ENCODE measurements at regions not wholly inside any gene's neighbourhood (a gene's known extent, or its start where the extent isn't known, plus 50 kb on each side); places are given as distances from the start of the nearest gene placed in this dataset.

GRCh38 chr2:105617631-105618350 is 126.9 kb upstream of the NCK2 start:
- Histone ChIP-seq H2BK12ac (ENCODE audit: low read length) (no peak overlapping the region), H3K14ac (ENCODE audit: low read length) (no peak overlapping the region), H3K4me1 (ENCODE audit: control insufficient read depth in 1 of 2, insufficient read depth in 2 of 2, low read length in 2 of 2) (no peaks in the 10 kb centered on the region), H3K9ac (ENCODE audit: low read length) (no peak overlapping the region), H4K12ac (ENCODE audit: low read depth, low read length) (no peak overlapping the region), H3K79me2 (ENCODE audit: control insufficient read depth, insufficient read depth, low read length, poor library complexity) (no peaks in the 10 kb centered on the region), H3K4me2 (ENCODE audit: low read length) (no peak overlapping the region), H2AFZ (ENCODE audit: insufficient read depth, low read length, poor library complexity) (no peak overlapping the region), H3K27ac (ENCODE audit: low read depth, low read length) (no peak overlapping the region), H2BK5ac (ENCODE audit: low read depth, low read length, poor library complexity) (no peak overlapping the region), H4K91ac (ENCODE audit: low read depth, low read length) (no peak overlapping the region), H3K36me3 (ENCODE audit: control insufficient read depth in 1 of 2, insufficient read depth in 2 of 2, low read length in 2 of 2) (no peaks in the 10 kb centered on the region), H3K27me3 (ENCODE audit: insufficient read depth, low read length) (no peaks in the 10 kb centered on the region), H3K18ac (ENCODE audit: low read length) (no peak overlapping the region), H2AK5ac (ENCODE audit: low read length) (no peak overlapping the region), H4K8ac (ENCODE audit: low read depth, low read length) (no peak overlapping the region), H3K9me3 (ENCODE audit: insufficient read depth, low read depth, low read length) (no peaks in the 10 kb centered on the region), H3K4me3 (ENCODE audit: low read depth, low read length) (no peak overlapping the region), H3K79me1 (ENCODE audit: low read length) (no peaks in the 10 kb centered on the region), H3K4ac (ENCODE audit: low read depth, low read length) (no peak overlapping the region), H2BK120ac (ENCODE audit: insufficient read depth, low read length, poor library complexity) (no peak overlapping the region), H3K23ac (ENCODE audit: low read length) (no peak overlapping the region)
- WGBS (ENCODE audit: extremely low coverage, insufficient coverage, insufficient read length), result no CpG with 5 or more reads among the region's 12 CpGs
- DNase-seq, result no peak

GRCh38 chr2:105615305-105615704 is 129.4 kb upstream of the NCK2 start:
- Histone ChIP-seq H3K23ac (ENCODE audit: low read length) (no peak overlapping the region), H3K4ac (ENCODE audit: low read depth, low read length) (no peak overlapping the region), H3K27me3 (ENCODE audit: insufficient read depth, low read length) (no peaks in the 10 kb centered on the region), H3K4me3 (ENCODE audit: low read depth, low read length) (no peak overlapping the region), H2AK5ac (ENCODE audit: low read length) (no peak overlapping the region), H3K79me2 (ENCODE audit: control insufficient read depth, insufficient read depth, low read length, poor library complexity) (no peaks in the 10 kb centered on the region), H4K12ac (ENCODE audit: low read depth, low read length) (no peak overlapping the region), H3K4me1 (ENCODE audit: control insufficient read depth in 1 of 2, insufficient read depth in 2 of 2, low read length in 2 of 2) (no peaks in the 10 kb centered on the region), H3K14ac (ENCODE audit: low read length) (no peak overlapping the region), H2BK12ac (ENCODE audit: low read length) (no peak overlapping the region), H3K9me3 (ENCODE audit: insufficient read depth, low read depth, low read length) (no peaks in the 10 kb centered on the region), H4K91ac (ENCODE audit: low read depth, low read length) (no peak overlapping the region), H2BK5ac (ENCODE audit: low read depth, low read length, poor library complexity) (no peak overlapping the region), H3K27ac (ENCODE audit: low read depth, low read length) (no peak overlapping the region), H3K4me2 (ENCODE audit: low read length) (no peak overlapping the region), H2AFZ (ENCODE audit: insufficient read depth, low read length, poor library complexity) (no peak overlapping the region), H3K79me1 (ENCODE audit: low read length) (no peaks in the 10 kb centered on the region), H2BK120ac (ENCODE audit: insufficient read depth, low read length, poor library complexity) (no peak overlapping the region), H3K36me3 (ENCODE audit: control insufficient read depth in 1 of 2, insufficient read depth in 2 of 2, low read length in 2 of 2) (no peaks in the 10 kb centered on the region), H3K9ac (ENCODE audit: low read length) (no peak overlapping the region), H3K18ac (ENCODE audit: low read length) (no peak overlapping the region), H4K8ac (ENCODE audit: low read depth, low read length) (no peak overlapping the region)
- DNase-seq, result no peak
- no CpG with 5 or more reads among the region's 8 CpGs for WGBS (ENCODE audit: extremely low coverage, insufficient coverage, insufficient read length)

GRCh38 chr2:105611811-105612424 is 132.8 kb upstream of the NCK2 start:
- Histone ChIP-seq H3K4me1 (ENCODE audit: control insufficient read depth in 1 of 2, insufficient read depth in 2 of 2, low read length in 2 of 2) (no peaks in the 10 kb centered on the region), H2BK5ac (ENCODE audit: low read depth, low read length, poor library complexity) (no peak overlapping the region)

GRCh38 chr2:105611333-105611637 is 133.4 kb upstream of the NCK2 start:
- no peak overlapping the region for H3K9ac ChIP-seq (ENCODE audit: low read length)
- H3K4me1 ChIP-seq (ENCODE audit: control insufficient read depth in 1 of 2, insufficient read depth in 2 of 2, low read length in 2 of 2), result no peaks in the 10 kb centered on the region
- H3K4ac ChIP-seq (ENCODE audit: low read depth, low read length), result no peak overlapping the region
- no peaks in the 10 kb centered on the region for H3K27me3 ChIP-seq (ENCODE audit: insufficient read depth, low read length)
- H4K12ac ChIP-seq (ENCODE audit: low read depth, low read length), result no peak overlapping the region
- no peak overlapping the region for H2BK12ac ChIP-seq (ENCODE audit: low read length)
- no peak overlapping the region for H4K91ac ChIP-seq (ENCODE audit: low read depth, low read length)
- no peaks in the 10 kb centered on the region for H3K36me3 ChIP-seq (ENCODE audit: control insufficient read depth in 1 of 2, insufficient read depth in 2 of 2, low read length in 2 of 2)
- no peaks in the 10 kb centered on the region for H3K79me1 ChIP-seq (ENCODE audit: low read length)
- no peak overlapping the region for H3K4me3 ChIP-seq (ENCODE audit: low read depth, low read length)
- no peak overlapping the region for H3K23ac ChIP-seq (ENCODE audit: low read length)
- H3K4me2 ChIP-seq (ENCODE audit: low read length), result no peak overlapping the region
- H2BK120ac ChIP-seq (ENCODE audit: insufficient read depth, low read length, poor library complexity), result no peak overlapping the region
- DNase-seq, result no peak
- H2AFZ ChIP-seq (ENCODE audit: insufficient read depth, low read length, poor library complexity), result no peak overlapping the region
- H2BK5ac ChIP-seq (ENCODE audit: low read depth, low read length, poor library complexity), result no peak overlapping the region
- H3K27ac ChIP-seq (ENCODE audit: low read depth, low read length), result no peak overlapping the region
- no peaks in the 10 kb centered on the region for H3K79me2 ChIP-seq (ENCODE audit: control insufficient read depth, insufficient read depth, low read length, poor library complexity)
- no peak overlapping the region for H3K14ac ChIP-seq (ENCODE audit: low read length)
- no CpG with 5 or more reads among the region's 2 CpGs for WGBS (ENCODE audit: extremely low coverage, insufficient coverage, insufficient read length)
- H4K8ac ChIP-seq (ENCODE audit: low read depth, low read length), result no peak overlapping the region
- H2AK5ac ChIP-seq (ENCODE audit: low read length), result no peak overlapping the region
- no peaks in the 10 kb centered on the region for H3K9me3 ChIP-seq (ENCODE audit: insufficient read depth, low read depth, low read length)
- H3K18ac ChIP-seq (ENCODE audit: low read length), result no peak overlapping the region

More at GRCh38 chr2:105611811-105612424, 132.8 kb upstream of the NCK2 start:
- no peak overlapping the region for H2AK5ac ChIP-seq (ENCODE audit: low read length)
- H3K4me2 ChIP-seq (ENCODE audit: low read length), result no peak overlapping the region
- no peak overlapping the region for H3K14ac ChIP-seq (ENCODE audit: low read length)
- no peak overlapping the region for H2BK12ac ChIP-seq (ENCODE audit: low read length)
- DNase-seq, result no peak
- H4K91ac ChIP-seq (ENCODE audit: low read depth, low read length), result no peak overlapping the region
- no peaks in the 10 kb centered on the region for H3K27me3 ChIP-seq (ENCODE audit: insufficient read depth, low read length)
- H2AFZ ChIP-seq (ENCODE audit: insufficient read depth, low read length, poor library complexity), result no peak overlapping the region
- no peak overlapping the region for H3K4me3 ChIP-seq (ENCODE audit: low read depth, low read length)
- no peak overlapping the region for H3K9ac ChIP-seq (ENCODE audit: low read length)
- no peak overlapping the region for H4K8ac ChIP-seq (ENCODE audit: low read depth, low read length)
- H3K79me2 ChIP-seq (ENCODE audit: control insufficient read depth, insufficient read depth, low read length, poor library complexity), result no peaks in the 10 kb centered on the region
- H3K23ac ChIP-seq (ENCODE audit: low read length), result no peak overlapping the region
- H2BK120ac ChIP-seq (ENCODE audit: insufficient read depth, low read length, poor library complexity), result no peak overlapping the region
- H4K12ac ChIP-seq (ENCODE audit: low read depth, low read length), result no peak overlapping the region
- H3K18ac ChIP-seq (ENCODE audit: low read length), result no peak overlapping the region
- H3K4ac ChIP-seq (ENCODE audit: low read depth, low read length), result no peak overlapping the region
- H3K79me1 ChIP-seq (ENCODE audit: low read length), result no peaks in the 10 kb centered on the region
- no peak overlapping the region for H3K27ac ChIP-seq (ENCODE audit: low read depth, low read length)
- no peaks in the 10 kb centered on the region for H3K9me3 ChIP-seq (ENCODE audit: insufficient read depth, low read depth, low read length)
- H3K36me3 ChIP-seq (ENCODE audit: control insufficient read depth in 1 of 2, insufficient read depth in 2 of 2, low read length in 2 of 2), result no peaks in the 10 kb centered on the region
- WGBS (ENCODE audit: extremely low coverage, insufficient coverage, insufficient read length), result no CpG with 5 or more reads among the region's 6 CpGs

All from trophoblast cell (in vitro differentiated cells and primary cell).